ENCODE measurements at regions not wholly inside any gene's neighbourhood (a gene's known extent, or its start where the extent isn't known, plus 50 kb on each side); places are given as distances from the start of the nearest gene placed in this dataset.

DNA sequence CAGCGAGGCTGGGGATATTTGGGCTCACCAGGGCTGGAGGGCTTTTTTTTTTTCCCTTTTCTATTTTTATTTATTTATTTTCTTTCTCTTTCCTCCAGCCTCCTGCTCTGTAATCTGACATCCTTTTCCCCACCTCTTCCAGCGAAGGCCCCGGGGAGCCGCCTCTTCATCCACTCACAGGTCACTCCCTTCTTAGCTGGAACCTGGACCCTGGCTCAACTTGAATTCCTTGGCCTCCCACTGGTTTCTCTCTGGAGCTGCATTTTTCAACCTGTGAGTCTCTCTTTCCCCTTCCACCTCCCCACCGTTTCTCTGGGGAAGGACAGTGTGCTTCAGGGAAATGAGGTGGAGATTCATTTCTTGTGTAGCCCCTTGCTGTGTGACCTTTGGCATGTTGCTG lies 82.0 kb downstream of the MRM1 start:
- Histone ChIP-seq H3K9me3 (no peaks in the 10 kb centered on the region), H3K4me1 (no peaks in the 10 kb centered on the region), H3K36me3 (replicated peaks in 1 of 2; ENCODE audit: insufficient read depth in 1 of 2, low read depth in 2 of 2) (no peaks in the 10 kb centered on the region), H3K27ac (no peak overlapping the region), H3K27me3 (no peaks in the 10 kb centered on the region), H3K4me3 (no peak overlapping the region)
- no peak for DNase-seq
- no peak for TF ChIP-seq POLR2A (IDR thresholded peaks at IDR 0.05)
- TF ChIP-seq, protein P1, sequence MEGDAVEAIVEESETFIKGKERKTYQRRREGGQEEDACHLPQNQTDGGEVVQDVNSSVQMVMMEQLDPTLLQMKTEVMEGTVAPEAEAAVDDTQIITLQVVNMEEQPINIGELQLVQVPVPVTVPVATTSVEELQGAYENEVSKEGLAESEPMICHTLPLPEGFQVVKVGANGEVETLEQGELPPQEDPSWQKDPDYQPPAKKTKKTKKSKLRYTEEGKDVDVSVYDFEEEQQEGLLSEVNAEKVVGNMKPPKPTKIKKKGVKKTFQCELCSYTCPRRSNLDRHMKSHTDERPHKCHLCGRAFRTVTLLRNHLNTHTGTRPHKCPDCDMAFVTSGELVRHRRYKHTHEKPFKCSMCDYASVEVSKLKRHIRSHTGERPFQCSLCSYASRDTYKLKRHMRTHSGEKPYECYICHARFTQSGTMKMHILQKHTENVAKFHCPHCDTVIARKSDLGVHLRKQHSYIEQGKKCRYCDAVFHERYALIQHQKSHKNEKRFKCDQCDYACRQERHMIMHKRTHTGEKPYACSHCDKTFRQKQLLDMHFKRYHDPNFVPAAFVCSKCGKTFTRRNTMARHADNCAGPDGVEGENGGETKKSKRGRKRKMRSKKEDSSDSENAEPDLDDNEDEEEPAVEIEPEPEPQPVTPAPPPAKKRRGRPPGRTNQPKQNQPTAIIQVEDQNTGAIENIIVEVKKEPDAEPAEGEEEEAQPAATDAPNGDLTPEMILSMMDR (IDR thresholded peaks at IDR 0.05), result no peak
- ATAC-seq, result no peak
- intact Hi-C loops (cut with DNase I), result no loop called here
- 67 to 78% methylated on average over 5 of the region's 5 CpGs for WGBS, 2 donors

DNA sequence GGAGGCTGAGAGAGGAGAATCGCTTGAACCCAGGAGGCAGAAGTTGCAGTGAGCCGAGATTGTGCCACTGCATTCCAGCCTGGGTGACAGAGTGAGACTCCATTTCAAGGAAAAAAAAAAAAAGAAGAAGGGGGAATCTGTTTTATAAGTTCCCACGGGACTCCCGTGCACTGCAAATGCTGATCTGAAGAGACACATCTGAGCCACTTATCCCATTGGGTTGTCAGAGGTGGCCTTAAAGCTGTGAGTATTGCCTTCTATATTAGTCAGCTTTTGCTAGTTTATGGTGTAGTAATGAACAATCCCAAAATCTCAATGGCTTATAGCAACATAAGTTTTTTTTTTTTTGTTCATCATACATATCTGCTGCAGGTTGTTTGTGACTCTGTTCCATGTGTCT lies 82.8 kb downstream of the MRM1 start:
- WGBS, 2 donors, result 66 to 72% methylated on average over 4 of the region's 4 CpGs
- no peak overlapping the region for H3K27ac ChIP-seq
- H3K36me3 ChIP-seq (replicated peaks in 1 of 2; ENCODE audit: insufficient read depth in 1 of 2, low read depth in 2 of 2), result no peaks in the 10 kb centered on the region
- no peaks in the 10 kb centered on the region for H3K27me3 ChIP-seq
- H3K4me3 ChIP-seq, result no peak overlapping the region
- no peak for ATAC-seq
- H3K9me3 ChIP-seq, result no peaks in the 10 kb centered on the region
- DNase-seq, result no peak
- peaks cover 3% of the 10 kb centered on the region for H3K4me1 ChIP-seq
- no peak for TF ChIP-seq POLR2A (IDR thresholded peaks at IDR 0.05)
- TF ChIP-seq, protein P1 (IDR thresholded peaks at IDR 0.05), result no peak
- intact Hi-C loops (cut with DNase I), result no loop called here

DNA sequence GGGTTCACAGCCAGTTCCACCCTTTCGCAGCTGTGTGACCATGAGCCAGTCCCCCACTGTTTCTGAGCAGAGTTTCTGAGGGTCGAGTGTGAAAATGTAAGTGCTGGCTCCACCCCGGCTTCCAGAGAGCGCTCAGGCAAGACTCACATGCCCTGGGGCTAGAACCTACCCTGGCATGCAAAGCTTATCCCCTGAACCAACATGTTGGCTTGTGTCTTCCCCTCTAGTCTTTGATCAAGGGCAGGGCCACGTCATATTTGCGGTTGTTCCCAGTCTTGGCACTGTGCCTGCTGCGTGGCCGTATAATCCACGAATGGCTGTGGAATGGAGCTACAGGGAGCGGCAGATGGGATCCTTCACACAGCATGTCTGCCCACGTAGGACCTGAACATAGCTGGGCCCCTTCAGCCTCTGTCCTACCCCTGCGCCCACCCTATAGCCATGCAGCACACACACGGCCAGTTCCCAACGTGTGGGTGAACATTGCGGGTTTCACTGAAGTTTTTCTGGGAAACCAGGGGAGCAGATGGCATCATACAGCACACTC lies 84.8 kb downstream of the MRM1 start:
- Histone ChIP-seq H3K4me1 (peaks cover 11% of the 10 kb centered on the region), H3K27ac (no peak overlapping the region), H3K36me3 (replicated peaks in 1 of 2; ENCODE audit: insufficient read depth in 1 of 2, low read depth in 2 of 2) (no peaks in the 10 kb centered on the region), H3K9me3 (no peaks in the 10 kb centered on the region), H3K27me3 (no peaks in the 10 kb centered on the region), H3K4me3 (no peak overlapping the region)
- intact Hi-C loops (cut with DNase I), result no loop called here
- 56 to 62% methylated on average over 9 to 15 of the region's 15 CpGs for WGBS, 2 donors
- DNase-seq (no peak), ATAC-seq (no peak)
- no peak for TF ChIP-seq POLR2A (IDR thresholded peaks at IDR 0.05)
- TF ChIP-seq, protein P1 (IDR thresholded peaks at IDR 0.05), result no peak

DNA sequence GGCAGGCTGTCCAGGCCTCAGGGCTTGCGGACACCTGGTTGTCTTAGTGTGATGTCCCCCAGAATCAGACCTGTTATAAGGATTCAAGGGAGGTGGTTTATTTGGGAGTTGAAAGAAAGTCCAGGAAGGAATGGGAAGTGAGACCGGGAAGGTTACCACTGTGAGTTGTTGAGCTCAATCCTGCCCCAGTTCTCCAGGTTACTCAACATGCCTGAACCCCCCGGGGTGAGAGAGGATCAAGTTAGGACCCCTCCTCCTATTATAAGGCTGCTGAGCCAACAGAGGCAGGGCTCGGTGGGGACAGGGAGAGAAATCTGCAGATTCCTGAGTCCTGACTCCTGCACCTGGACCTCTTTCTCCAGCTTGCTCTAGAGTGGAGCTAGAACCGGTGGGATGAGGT lies 86.4 kb downstream of the MRM1 start:
- TF ChIP-seq, protein P1 (IDR thresholded peaks at IDR 0.05), result no peak
- TF ChIP-seq POLR2A (IDR thresholded peaks at IDR 0.05), result no peak
- H3K27me3 ChIP-seq, result no peaks in the 10 kb centered on the region
- H3K36me3 ChIP-seq (replicated peaks in 1 of 2; ENCODE audit: insufficient read depth in 1 of 2, low read depth in 2 of 2), result no peaks in the 10 kb centered on the region
- H3K4me3 ChIP-seq, result no peak overlapping the region
- 37 to 49% methylated on average over 4 to 5 of the region's 5 CpGs for WGBS, 2 donors
- intact Hi-C loops (cut with DNase I), result no loop called here
- ATAC-seq (no peak), DNase-seq (no peak)
- H3K9me3 ChIP-seq, result no peaks in the 10 kb centered on the region
- peaks cover 11% of the 10 kb centered on the region for H3K4me1 ChIP-seq
- no peak overlapping the region for H3K27ac ChIP-seq

DNA sequence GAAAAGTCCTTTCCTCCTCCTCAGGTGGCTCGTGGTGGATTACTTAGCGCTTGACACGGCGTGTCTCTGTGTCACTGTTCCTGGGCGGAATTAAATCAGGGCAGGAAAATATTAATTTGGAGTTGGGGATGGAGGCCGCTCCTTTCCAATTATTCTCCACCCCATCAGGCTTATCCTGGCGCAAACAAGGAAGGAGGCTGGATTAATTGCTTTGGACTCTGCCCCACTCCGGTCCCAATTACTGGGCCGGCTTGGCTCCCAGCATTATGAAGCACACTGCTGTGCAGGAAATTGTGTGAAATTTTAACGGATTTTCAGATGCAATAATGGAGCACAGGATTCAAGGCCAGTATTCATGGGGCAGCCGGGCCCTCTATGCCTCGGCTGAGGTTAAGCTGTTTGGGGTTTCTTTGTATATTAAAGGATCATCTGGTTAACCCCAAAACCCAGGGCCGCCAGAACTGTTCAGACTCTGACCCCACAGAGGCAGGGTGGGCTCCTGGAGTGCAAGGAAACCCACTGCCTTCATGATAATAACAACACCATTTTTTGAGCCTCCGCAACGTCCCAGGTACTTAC lies 87.8 kb downstream of the MRM1 start:
- WGBS, 2 donors, result 39 to 40% methylated on average over 13 to 15 of the region's 15 CpGs
- no peak for ATAC-seq
- TF ChIP-seq, protein P1 (IDR thresholded peaks at IDR 0.05), result no peak
- no peak for TF ChIP-seq POLR2A (IDR thresholded peaks at IDR 0.05)

More for the DNA sequence above, 87.8 kb downstream of the MRM1 start:
- intact Hi-C loops (cut with DNase I), result no loop called here
- peak in 2 of 4 donors; percentile 4 to 13 for DNase-seq
- Histone ChIP-seq H3K4me3 (no peak overlapping the region), H3K36me3 (replicated peaks in 1 of 2; ENCODE audit: insufficient read depth in 1 of 2, low read depth in 2 of 2) (no peaks in the 10 kb centered on the region), H3K27me3 (no peaks in the 10 kb centered on the region), H3K4me1 (peaks cover 11% of the 10 kb centered on the region), H3K27ac (no peak overlapping the region), H3K9me3 (no peaks in the 10 kb centered on the region)
